HG02623 (cell line): ENCODE measurements at regions not wholly inside any gene's neighbourhood (a gene's known extent, or its start where the extent isn't known, plus 50 kb on each side); places are given as distances from the start of the nearest gene placed in this dataset.

Source experiments
- ATAC-seq: cut with Tn5 transposase; IDR thresholded peaks from one replicate; pipeline ENCODE4 v1.9.1; 2021; ENCODE audit warnings: moderate library complexity; ENCODE audit not compliant: unreplicated experiment

- ATAC-seq, result no peak
Observed at GRCh38 chr10:14468023-14468441, 137.3 kb upstream of the FRMD4A start.

DNA sequence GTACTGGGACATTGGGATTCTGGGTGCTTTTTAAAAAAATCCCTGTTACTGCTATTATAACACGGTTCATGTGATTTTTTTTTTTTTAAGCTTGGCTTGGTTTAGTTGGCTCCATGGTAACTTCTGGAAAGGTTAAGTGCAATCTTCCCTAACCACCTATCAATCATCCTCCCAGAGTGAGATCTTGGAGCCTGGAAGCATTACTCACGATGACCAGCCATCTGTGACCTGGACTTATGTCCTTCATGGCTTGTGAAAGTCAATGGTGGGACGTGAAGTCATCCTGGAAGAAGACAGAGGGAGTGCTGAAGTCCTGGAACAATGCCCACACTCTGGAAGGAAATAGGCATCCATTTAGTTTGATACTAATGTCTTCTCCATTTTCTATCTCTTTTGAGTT, 135.5 kb upstream of the FRMD4A start:
- no peak for ATAC-seq

DNA sequence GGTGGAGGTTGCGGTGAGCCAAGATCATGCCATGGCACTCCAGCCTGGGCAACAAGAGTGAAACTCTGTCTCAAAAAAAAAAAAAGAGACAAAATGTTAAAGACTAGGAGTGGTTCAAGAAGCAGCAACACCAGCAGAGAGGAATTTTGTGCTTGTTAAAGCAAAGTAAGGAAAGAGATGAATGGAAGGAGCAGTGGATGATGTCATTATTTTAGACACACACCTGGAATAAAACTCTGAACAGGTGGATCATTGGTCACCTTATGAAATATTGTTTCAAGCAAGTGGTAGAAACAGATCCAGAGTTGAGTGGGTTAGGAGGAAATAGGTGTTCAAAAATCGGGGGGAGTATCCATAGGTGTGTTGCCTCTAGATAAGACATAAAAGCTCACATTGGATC, 129.7 kb upstream of the FRMD4A start:
- ATAC-seq, result no peak

DNA sequence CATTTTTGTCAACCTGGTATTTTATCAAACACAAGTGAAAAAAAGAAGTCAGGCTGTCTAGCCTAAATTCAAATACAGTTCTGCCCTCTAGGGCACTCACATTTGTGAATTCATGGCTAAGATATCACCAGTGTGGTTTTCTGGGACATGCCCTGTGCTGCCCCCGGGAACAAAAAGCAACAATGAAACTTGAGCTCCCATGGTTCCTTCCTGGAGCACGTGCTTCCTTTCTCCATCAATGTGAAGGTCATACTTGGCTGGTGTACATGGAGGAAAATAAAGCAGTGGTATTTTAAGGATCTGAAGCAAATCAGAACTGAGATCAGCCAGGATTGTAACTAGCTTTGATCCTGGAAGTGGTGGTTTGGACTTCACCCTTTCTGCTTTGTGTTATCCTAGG, 128.9 kb upstream of the FRMD4A start:
- no peak for ATAC-seq

DNA sequence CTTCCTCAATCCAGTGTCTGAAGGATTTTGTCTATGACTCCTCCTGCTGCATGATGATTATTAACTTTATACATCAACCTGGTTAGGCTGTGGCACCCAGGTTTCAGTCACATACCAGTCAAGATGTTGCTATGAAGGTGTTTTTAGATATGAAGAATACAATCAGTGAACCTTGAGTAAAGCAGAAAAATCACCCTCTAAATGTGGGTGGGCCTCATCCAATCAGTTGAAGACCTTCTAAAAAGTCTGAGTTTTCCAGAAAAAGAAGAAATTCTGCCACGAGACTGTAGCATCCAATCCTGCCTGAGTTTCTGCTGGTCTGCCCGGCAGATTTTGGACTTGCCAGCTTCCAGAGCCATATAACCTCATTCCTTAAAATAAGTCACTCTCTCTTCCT, 126.1 kb upstream of the FRMD4A start:
- no peak for ATAC-seq

DNA sequence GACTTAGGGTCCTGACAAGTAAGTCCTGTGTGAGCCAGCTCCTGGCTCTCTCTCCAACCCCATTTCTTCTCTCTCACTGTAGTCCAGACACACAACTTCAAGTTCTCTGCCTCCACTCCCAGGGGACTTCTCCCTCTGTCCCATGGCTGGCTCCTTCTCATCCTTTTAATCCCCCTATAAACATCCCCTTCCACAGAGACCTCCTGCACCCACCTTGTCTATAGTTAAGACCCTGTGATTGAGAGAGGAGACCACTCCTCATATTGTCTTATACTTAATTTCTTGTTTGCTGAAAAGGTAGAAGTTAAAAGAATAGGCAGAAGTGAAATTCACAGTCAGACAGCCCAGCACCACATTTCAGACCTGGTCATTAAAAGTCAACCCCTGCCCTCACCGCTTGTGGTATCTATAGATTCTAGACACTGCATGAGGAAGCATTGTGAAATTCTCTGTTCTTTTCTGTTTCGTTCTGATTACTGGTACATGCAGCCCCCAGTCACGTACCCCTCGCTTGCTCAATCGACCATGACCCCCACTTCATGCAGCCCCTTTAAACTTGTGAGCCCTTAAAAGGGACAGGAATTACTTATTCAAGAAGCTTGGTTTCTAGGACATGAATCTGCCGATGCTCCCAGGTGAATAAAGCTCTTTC, 125.6 kb upstream of the FRMD4A start:
- ATAC-seq, result no peak

- ATAC-seq, result no peak
Observed at GRCh38 chr10:14454629-14455028, 123.9 kb upstream of the FRMD4A start.

GRCh38 chr10:14454206-14454605, 123.5 kb upstream of the FRMD4A start:
- ATAC-seq, result no peak

- no peak for ATAC-seq
Observed at GRCh38 chr10:14453593-14453992, 122.9 kb upstream of the FRMD4A start.

- no peak for ATAC-seq
Observed at GRCh38 chr10:14451341-14451740, 120.6 kb upstream of the FRMD4A start.

- ATAC-seq, result no peak
Observed at GRCh38 chr10:14450041-14450491, 119.3 kb upstream of the FRMD4A start.

GRCh38 chr10:14449293-14449815, 118.6 kb upstream of the FRMD4A start:
- no peak for ATAC-seq

GRCh38 chr10:14448197-14448990, 117.7 kb upstream of the FRMD4A start:
- no peak for ATAC-seq

DNA sequence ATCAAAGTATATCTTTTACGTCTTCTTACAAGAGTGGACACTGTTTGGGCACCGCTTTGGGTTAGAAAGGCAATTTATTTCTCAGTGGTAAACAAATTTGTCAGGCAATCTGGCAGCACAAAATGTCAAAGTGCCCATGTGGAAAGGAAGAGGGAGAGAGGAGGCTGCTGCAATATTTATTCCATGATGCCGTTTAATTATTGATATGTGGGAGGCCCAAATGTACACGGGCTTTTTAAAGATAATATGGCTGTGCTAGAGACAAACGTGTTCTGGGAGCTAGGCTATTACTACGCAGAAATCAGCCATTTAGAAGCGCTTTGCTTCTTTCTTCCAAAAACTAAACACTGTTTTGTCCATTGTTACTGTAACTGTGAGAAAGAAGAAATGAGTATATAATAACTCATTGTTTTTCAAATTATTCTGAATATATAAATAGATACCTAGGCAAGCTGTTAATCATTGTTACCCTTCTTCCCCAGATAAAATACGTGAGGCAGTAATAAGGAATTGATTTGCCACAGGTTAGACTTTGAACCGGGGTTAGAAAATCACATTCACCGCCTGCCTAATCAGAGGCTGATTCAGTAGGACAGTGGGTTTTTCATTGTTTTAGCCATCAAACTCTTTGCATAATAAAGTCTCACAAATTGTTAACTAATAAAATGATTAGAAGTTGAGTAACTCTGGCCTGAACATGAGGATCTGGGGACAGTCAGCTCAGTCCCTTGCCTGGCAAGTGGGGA, 116.5 kb upstream of the FRMD4A start:
- no peak for ATAC-seq

- ATAC-seq, result no peak
Observed at GRCh38 chr10:14439451-14440259, 108.9 kb upstream of the FRMD4A start.

- no peak for ATAC-seq
Observed at GRCh38 chr10:14438576-14438975, 107.9 kb upstream of the FRMD4A start.

DNA sequence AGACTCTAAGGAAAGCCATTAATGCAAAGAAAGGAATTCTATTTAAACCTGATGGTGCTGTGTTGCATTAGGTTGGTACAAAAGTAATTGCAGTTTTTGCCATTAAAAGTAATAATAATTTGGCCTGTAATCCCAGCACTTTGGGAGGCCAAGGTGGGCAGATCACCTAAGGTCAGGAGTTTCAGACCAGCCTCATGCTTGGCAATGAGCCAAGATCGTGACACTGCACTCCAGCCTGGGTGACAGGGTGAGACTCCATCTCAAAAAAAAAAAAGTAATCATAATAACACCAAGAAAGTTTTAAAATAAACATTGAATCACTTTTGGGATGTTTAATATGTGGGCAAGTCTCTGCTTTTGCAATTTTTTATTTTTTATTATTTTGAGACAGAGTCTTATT, 107.3 kb upstream of the FRMD4A start:
- no peak for ATAC-seq

DNA sequence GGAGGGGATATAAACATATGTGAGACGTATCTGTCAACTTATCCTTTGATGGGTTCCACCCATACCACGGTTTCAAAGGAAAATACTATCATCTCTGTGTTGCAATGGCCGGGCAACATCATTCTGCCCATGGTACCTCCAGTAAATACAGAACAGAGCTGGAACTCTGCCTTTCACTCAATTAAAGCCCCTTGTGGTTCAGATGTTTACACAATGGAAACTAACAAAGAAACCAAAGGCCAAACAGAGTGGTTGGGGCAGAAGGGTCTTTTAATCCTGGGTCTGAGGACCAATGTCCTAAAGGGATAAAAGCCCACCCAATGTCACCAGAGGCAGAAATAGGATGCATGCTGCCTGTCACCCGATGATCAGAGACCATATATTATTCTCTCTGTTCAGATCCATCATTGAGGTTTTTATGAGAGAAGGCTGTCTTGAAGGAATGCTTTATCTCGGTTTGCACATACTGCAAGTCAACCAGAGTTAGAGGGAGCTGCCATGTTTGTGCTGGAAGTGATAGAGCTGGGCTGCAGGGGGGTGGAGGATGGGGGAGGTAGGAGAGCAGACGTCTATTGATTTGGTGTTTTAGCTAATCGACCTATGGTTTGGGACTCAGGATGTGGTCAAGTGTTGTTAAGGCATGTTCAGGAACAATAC, 105.4 kb upstream of the FRMD4A start:
- ATAC-seq, result no peak

DNA sequence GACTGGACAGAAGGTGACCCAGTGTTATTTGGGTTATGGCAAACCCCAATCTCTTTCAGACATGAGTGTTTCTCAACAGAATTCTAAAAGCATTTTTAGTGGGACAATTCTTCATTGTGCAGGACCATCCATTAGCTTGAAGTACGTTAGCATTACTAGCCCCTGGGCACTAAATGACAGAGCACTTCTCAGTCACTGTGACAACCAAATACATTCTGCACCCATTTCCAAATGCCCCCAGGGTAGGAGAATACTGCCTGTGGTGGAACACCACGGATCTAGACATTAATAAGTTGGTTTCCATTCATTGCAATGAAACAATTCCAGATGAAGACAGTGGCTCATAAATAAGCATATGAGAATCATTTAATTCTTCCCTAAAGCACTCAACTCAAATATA, 102.4 kb upstream of the FRMD4A start:
- ATAC-seq, result no peak

- ATAC-seq, result no peak
Observed at GRCh38 chr10:14431868-14432267, 101.1 kb upstream of the FRMD4A start.
